Epithelial cell of proximal tubule (primary cell): ENCODE measurements at regions not wholly inside any gene's neighbourhood (a gene's known extent, or its start where the extent isn't known, plus 50 kb on each side); places are given as distances from the start of the nearest gene placed in this dataset.

Source experiments
- DNase-seq: peaks from one replicate; pipeline ENCODE4 v3.0.0-alpha.2; 2011; ENCODE audit warnings: low read depth
- H3K4me3 ChIP-seq: 2 replicates; pipeline ENCODE4 v1.5.1; 2011; ENCODE audit warnings: low read depth, mild to moderate bottlenecking, low read length
- CTCF ChIP-seq: conservative IDR thresholded peaks from 2 replicates; pipeline ENCODE4 v1.5.1; 2012; ENCODE audit warnings: low read depth, mild to moderate bottlenecking, low read length

- DNase-seq = no peak
- no peak overlapping the region for H3K4me3 ChIP-seq
- TF ChIP-seq CTCF = no peak
These were observed 147.6 kb upstream of the NR3C1 start for GRCh38 chr5:143550986-143551630.

GRCh38 chr5:143547342-143547741, 143.9 kb upstream of the NR3C1 start:
- no peak for TF ChIP-seq CTCF
- H3K4me3 ChIP-seq = no peak overlapping the region
- DNase-seq = no peak

- no peak for TF ChIP-seq CTCF
These were observed 142.9 kb upstream of the NR3C1 start for GRCh38 chr5:143546394-143546793.

GRCh38 chr5:143544606-143545005, 141.1 kb upstream of the NR3C1 start:
- no peak for TF ChIP-seq CTCF
- H3K4me3 ChIP-seq = no peak overlapping the region
- DNase-seq = no peak

More at GRCh38 chr5:143546394-143546793, 142.9 kb upstream of the NR3C1 start:
- DNase-seq = no peak
- H3K4me3 ChIP-seq = no peak overlapping the region

GRCh38 chr5:143543358-143544255, 140.1 kb upstream of the NR3C1 start:
- H3K4me3 ChIP-seq = no peak overlapping the region
- no peak for DNase-seq
- no peak for TF ChIP-seq CTCF

GRCh38 chr5:143542798-143543144, 139.3 kb upstream of the NR3C1 start:
- TF ChIP-seq CTCF = no peak
- no peak overlapping the region for H3K4me3 ChIP-seq
- no peak for DNase-seq
